Neural crest cell (in vitro differentiated cells): ENCODE measurements at regions not wholly inside any gene's neighbourhood (a gene's known extent, or its start where the extent isn't known, plus 50 kb on each side); places are given as distances from the start of the nearest gene placed in this dataset.

ENCODE experiments used
- DNase-seq: peaks from one replicate; pipeline ENCODE4 v3.0.0; 2021; ENCODE audit warnings: low read depth, mixed read lengths, low spot score
- H3K27ac Mint-ChIP-seq: one replicate; pipeline ENCODE4 v1.8.0; 2021; ENCODE audit warnings: mild to moderate bottlenecking, mixed read lengths; ENCODE audit not compliant: unreplicated experiment
- H3K27me3 Mint-ChIP-seq: 2 replicates; pipeline ENCODE4 v1.8.0; 2021; ENCODE audit warnings: low read depth, mild to moderate bottlenecking, mixed read lengths
- H3K36me3 Mint-ChIP-seq: 2 replicates; pipeline ENCODE4 v1.8.0; 2021; ENCODE audit warnings: low read depth, mild to moderate bottlenecking, mixed read lengths
- H3K4me1 Mint-ChIP-seq: 2 replicates; pipeline ENCODE4 v1.8.0; 2021; ENCODE audit warnings: mixed read lengths
- H3K4me3 Mint-ChIP-seq: one replicate; pipeline ENCODE4 v1.8.0; 2021; ENCODE audit warnings: mild to moderate bottlenecking, mixed read lengths
- H3K9me3 Mint-ChIP-seq: 2 replicates; pipeline ENCODE4 v1.8.0; 2021; ENCODE audit warnings: mixed read lengths
- CTCF ChIP-seq: fragments of 200-600 bp; sonication (generic); conservative IDR thresholded peaks from 2 replicates; pipeline ENCODE4 v1.5.0; 2021; ENCODE audit warnings: antibody characterized with exemption, mild to moderate bottlenecking

- no peak for DNase-seq
- Mint-ChIP-seq H3K9me3 (peaks cover 11% of the 10 kb centered on the region), H3K4me3 (no peak overlapping the region), H3K27me3 (no peaks in the 10 kb centered on the region), H3K4me1 (peaks cover 5% of the 10 kb centered on the region), H3K27ac (no peak overlapping the region), H3K36me3 (no peaks in the 10 kb centered on the region)
- no peak for TF ChIP-seq CTCF
Observed at GRCh38 chr13:97588993-97589392, 155.0 kb downstream of the RAP2A start.

- Mint-ChIP-seq H3K27me3 (peaks cover 7% of the 10 kb centered on the region), H3K4me3 (no peak overlapping the region), H3K9me3 (no peaks in the 10 kb centered on the region), H3K36me3 (peaks cover 2% of the 10 kb centered on the region), H3K27ac (no peak overlapping the region), H3K4me1 (no peaks in the 10 kb centered on the region)
- TF ChIP-seq CTCF: no peak
- DNase-seq: no peak
Observed at GRCh38 chr13:97600458-97601075, 166.6 kb downstream of the RAP2A start.

- Mint-ChIP-seq H3K4me3 (no peak overlapping the region), H3K9me3 (no peaks in the 10 kb centered on the region), H3K4me1 (no peaks in the 10 kb centered on the region), H3K27me3 (no peaks in the 10 kb centered on the region), H3K27ac (no peak overlapping the region), H3K36me3 (no peaks in the 10 kb centered on the region)
- no peak for TF ChIP-seq CTCF
- DNase-seq: no peak
Observed at GRCh38 chr13:97615266-97615665, 181.3 kb downstream of the RAP2A start.

- Mint-ChIP-seq H3K36me3 (no peaks in the 10 kb centered on the region), H3K4me3 (no peak overlapping the region), H3K9me3 (no peaks in the 10 kb centered on the region), H3K27ac (no peak overlapping the region), H3K4me1 (no peaks in the 10 kb centered on the region), H3K27me3 (no peaks in the 10 kb centered on the region)
- DNase-seq: no peak
- TF ChIP-seq CTCF: no peak
Observed at GRCh38 chr13:97616385-97616784, 182.4 kb downstream of the RAP2A start.

- Mint-ChIP-seq H3K36me3 (no peaks in the 10 kb centered on the region), H3K9me3 (no peaks in the 10 kb centered on the region), H3K27me3 (no peaks in the 10 kb centered on the region), H3K4me3 (no peak overlapping the region), H3K27ac (no peak overlapping the region), H3K4me1 (peaks cover 4% of the 10 kb centered on the region)
- no peak for DNase-seq
- TF ChIP-seq CTCF: no peak
Observed at GRCh38 chr13:97621025-97621424, 187.1 kb downstream of the RAP2A start.
